GM21786 (cell line): ENCODE measurements at regions not wholly inside any gene's neighbourhood (a gene's known extent, or its start where the extent isn't known, plus 50 kb on each side); places are given as distances from the start of the nearest gene placed in this dataset.

Experiments
- ATAC-seq: cut with Tn5 transposase; IDR thresholded peaks from one replicate; pipeline ENCODE4 v1.9.1; 2021; ENCODE audit not compliant: unreplicated experiment

- ATAC-seq = no peak
Observed at GRCh38 chr4:130044788-130045531, 949.0 kb downstream of the C4orf33 start.

GRCh38 chr4:130053723-130054122, 957.8 kb downstream of the C4orf33 start:
- ATAC-seq = no peak

GRCh38 chr4:130054908-130055307, 959.0 kb downstream of the C4orf33 start:
- ATAC-seq = no peak

GRCh38 chr4:130056286-130056685, 960.3 kb downstream of the C4orf33 start:
- peak; percentile 69 for ATAC-seq

- ATAC-seq = no peak
Observed at GRCh38 chr4:130064471-130064870, 968.5 kb downstream of the C4orf33 start.

- ATAC-seq = no peak
Observed at GRCh38 chr4:130067419-130067818, 971.5 kb downstream of the C4orf33 start.

- ATAC-seq = no peak
Observed at GRCh38 chr4:130068072-130068471, 972.1 kb downstream of the C4orf33 start.

GRCh38 chr4:130071746-130072145, 975.8 kb downstream of the C4orf33 start:
- ATAC-seq = no peak

GRCh38 chr4:130073145-130073790, 977.3 kb downstream of the C4orf33 start:
- ATAC-seq = no peak

- no peak for ATAC-seq
Observed at GRCh38 chr4:130074096-130074495, 978.1 kb downstream of the C4orf33 start.

- ATAC-seq = no peak
Observed at GRCh38 chr4:130077275-130077674, 981.3 kb downstream of the C4orf33 start.

GRCh38 chr4:130079027-130079426, 983.1 kb downstream of the C4orf33 start:
- peak; percentile 48 for ATAC-seq

- ATAC-seq = no peak
Observed at GRCh38 chr4:130080872-130081451, 985.0 kb downstream of the C4orf33 start.

GRCh38 chr4:130090427-130090826, 994.5 kb downstream of the C4orf33 start:
- no peak for ATAC-seq

- ATAC-seq = peak; percentile 54
Observed at GRCh38 chr4:130092187-130093015, 996.4 kb downstream of the C4orf33 start.

- no peak for ATAC-seq
Observed at GRCh38 chr4:130099105-130099504, 1003.2 kb downstream of the C4orf33 start.

- ATAC-seq = peak; percentile 86
Observed at GRCh38 chr4:130110189-130110588, 1014.2 kb downstream of the C4orf33 start.

GRCh38 chr4:130110770-130111169, 1014.8 kb downstream of the C4orf33 start:
- ATAC-seq = no peak

GRCh38 chr4:130124066-130124465, 1028.1 kb downstream of the C4orf33 start:
- ATAC-seq = no peak

GRCh38 chr4:130125467-130125866, 1029.5 kb downstream of the C4orf33 start:
- no peak for ATAC-seq

GRCh38 chr4:130127297-130127696, 1031.3 kb downstream of the C4orf33 start:
- no peak for ATAC-seq
